H9 (cell line): ENCODE measurements at regions not wholly inside any gene's neighbourhood (a gene's known extent, or its start where the extent isn't known, plus 50 kb on each side); places are given as distances from the start of the nearest gene placed in this dataset.
A peak's percentile ranks its signal among the peaks of the same experiment; 100 is the strongest.
"Not testable (repeated sequence)": the region's sequence is repeated elsewhere in the genome, so short reads cannot be mapped to it uniquely, and the experiment has no call there.

ENCODE experiments used
- DNase-seq: peaks from one replicate; pipeline ENCODE4 v3.0.0-alpha.2; 2017
- H2AFZ ChIP-seq: one replicate; pipeline ENCODE4 v1.6.1; 2013; ENCODE audit warnings: mild to moderate bottlenecking, low read length, control low read depth, moderate library complexity
- H2AK5ac ChIP-seq: 2 replicates; pipeline ENCODE4 v1.6.1; 2013; ENCODE audit warnings: low read length, control low read depth, mixed read lengths; ENCODE audit not compliant: insufficient read length
- H2BK120ac ChIP-seq: one replicate; pipeline ENCODE4 v1.6.1; 2013; ENCODE audit warnings: low read depth, mild to moderate bottlenecking, low read length, control low read depth, inconsistent platforms; ENCODE audit not compliant: poor library complexity, severe bottlenecking
- H2BK12ac ChIP-seq: 2 replicates; pipeline ENCODE4 v1.6.1; 2013; ENCODE audit warnings: low read length, control low read depth, mixed read lengths, low read depth; ENCODE audit not compliant: insufficient read length
- H2BK15ac ChIP-seq: 2 replicates; pipeline ENCODE4 v1.6.1; 2013; ENCODE audit warnings: low read depth, low read length, control low read depth
- H2BK20ac ChIP-seq: one replicate; pipeline ENCODE4 v1.6.1; 2013; ENCODE audit warnings: low read depth, mild to moderate bottlenecking, low read length, control low read depth, inconsistent platforms; ENCODE audit not compliant: poor library complexity, severe bottlenecking
- H2BK5ac ChIP-seq: 2 replicates; pipeline ENCODE4 v1.6.1; 2013; ENCODE audit warnings: low read length, control low read depth, mixed read lengths; ENCODE audit not compliant: insufficient read length
- H3K14ac ChIP-seq: 2 replicates; pipeline ENCODE4 v1.6.1; 2013; ENCODE audit warnings: low read length, control low read depth; ENCODE audit not compliant: insufficient read depth
- H3K18ac ChIP-seq: 2 replicates; pipeline ENCODE4 v1.6.1; 2013; ENCODE audit warnings: low read depth, mild to moderate bottlenecking, mixed read lengths, low read length, control low read depth; ENCODE audit not compliant: insufficient read length
- H3K23ac ChIP-seq: 2 replicates; pipeline ENCODE4 v1.6.1; 2013; ENCODE audit warnings: low read length, control low read depth, mixed read lengths, low read depth; ENCODE audit not compliant: insufficient read length
- H3K23me2 ChIP-seq: 2 replicates; pipeline ENCODE4 v1.6.1; 2013; ENCODE audit warnings: low read depth, mild to moderate bottlenecking, mixed read lengths, low read length, control low read depth; ENCODE audit not compliant: insufficient read length, poor library complexity, severe bottlenecking
- H3K27ac ChIP-seq: 2 replicates; pipeline ENCODE4 v1.5.1; 2013; ENCODE audit warnings: low read length, control low read depth, mixed read lengths, low read depth; ENCODE audit not compliant: insufficient read length
- H3K27me3 ChIP-seq: 2 replicates; pipeline ENCODE4 v1.6.1; 2013; ENCODE audit warnings: low read length, control low read depth, inconsistent platforms; ENCODE audit not compliant: insufficient read depth
- H3K4ac ChIP-seq: 2 replicates; pipeline ENCODE4 v1.6.1; 2013; ENCODE audit warnings: low read depth, mild to moderate bottlenecking, control low read depth, inconsistent platforms, low read length, moderate library complexity
- H3K4me1 ChIP-seq: 2 replicates; pipeline ENCODE4 v1.6.1; 2013; ENCODE audit warnings: low read length, control low read depth, inconsistent platforms; ENCODE audit not compliant: insufficient read depth
- H3K4me2 ChIP-seq: 2 replicates; pipeline ENCODE4 v1.6.1; 2013; ENCODE audit warnings: low read length, control low read depth, mixed read lengths; ENCODE audit not compliant: insufficient read length, insufficient read depth
- H3K56ac ChIP-seq: 2 replicates; pipeline ENCODE4 v1.6.1; 2013; ENCODE audit warnings: low read depth, mild to moderate bottlenecking, mixed read lengths, low read length, control low read depth; ENCODE audit not compliant: insufficient read length
- H3K79me1 ChIP-seq: 2 replicates; pipeline ENCODE4 v1.6.1; 2013; ENCODE audit warnings: low read depth, mild to moderate bottlenecking, moderate library complexity, low read length, control low read depth, inconsistent platforms; ENCODE audit not compliant: insufficient read depth, poor library complexity, severe bottlenecking
- H3K79me2 ChIP-seq: 2 replicates; pipeline ENCODE4 v1.6.1; 2013; ENCODE audit warnings: low read length, control low read depth, inconsistent platforms; ENCODE audit not compliant: insufficient read depth
- H3K9ac ChIP-seq: 2 replicates; pipeline ENCODE4 v1.6.1; 2013; ENCODE audit warnings: low read length, control low read depth, mixed read lengths; ENCODE audit not compliant: insufficient read length; ENCODE audit errors: extremely low read depth
- H3K9me3 ChIP-seq: one replicate; pipeline ENCODE4 v1.6.1; 2013; ENCODE audit warnings: low read depth, low read length, inconsistent platforms; ENCODE audit not compliant: control insufficient read depth
- H3T11ph ChIP-seq: one replicate; pipeline ENCODE4 v1.6.1; 2013; ENCODE audit warnings: mild to moderate bottlenecking, low read length, control low read depth, inconsistent platforms
- H4K20me1 ChIP-seq: one replicate; pipeline ENCODE4 v1.6.1; 2013; ENCODE audit not compliant: control insufficient read depth, insufficient read length, insufficient read depth
- H4K5ac ChIP-seq: 2 replicates; pipeline ENCODE4 v1.6.1; 2013; ENCODE audit warnings: low read depth, mild to moderate bottlenecking, mixed read lengths, low read length, control low read depth; ENCODE audit not compliant: insufficient read length
- H4K8ac ChIP-seq: replicated peaks from 2 replicates; pipeline ENCODE4 v1.6.1; 2013; ENCODE audit warnings: low read length, control low read depth, mixed read lengths, low read depth; ENCODE audit not compliant: insufficient read length
- H4K91ac ChIP-seq: 2 replicates; pipeline ENCODE4 v1.6.1; 2013; ENCODE audit warnings: low read depth, mild to moderate bottlenecking, moderate library complexity, mixed read lengths, low read length, control low read depth; ENCODE audit not compliant: insufficient read length
- H3K27ac Mint-ChIP-seq, 3 experiments: 2 replicates in 2 of 3; 3 replicates in 1 of 3; pipeline ENCODE4 v1.8.0; 2020 to 2021; ENCODE audit warnings: mixed read lengths in 3 of 3, mild to moderate bottlenecking in 1 of 3, moderate library complexity in 1 of 3
- H3K27me3 Mint-ChIP-seq: 2 replicates; pipeline ENCODE4 v1.8.0; 2021; ENCODE audit warnings: low read depth, mild to moderate bottlenecking, moderate library complexity, mixed read lengths
- H3K36me3 Mint-ChIP-seq, 3 experiments: 2 replicates in 2 of 3; 3 replicates in 1 of 3; pipeline ENCODE4 v1.8.0; 2020 to 2021; ENCODE audit warnings: low read depth in 3 of 3, mixed read lengths in 3 of 3; ENCODE audit not compliant: insufficient read depth in 1 of 3
- H3K4me1 Mint-ChIP-seq, 2 experiments: 2 replicates each; pipeline ENCODE4 v1.8.0; 2020; ENCODE audit warnings: mixed read lengths in 2 of 2
- H3K4me3 Mint-ChIP-seq, 2 experiments: 2 replicates in 1 of 2; 3 replicates in 1 of 2; pipeline ENCODE4 v1.8.0; 2020 to 2021; ENCODE audit warnings: mild to moderate bottlenecking in 2 of 2, mixed read lengths in 2 of 2, moderate library complexity in 1 of 2
- H3K9me3 Mint-ChIP-seq, 2 experiments: 2 replicates in 1 of 2; 3 replicates in 1 of 2; pipeline ENCODE4 v1.8.0; 2020; ENCODE audit warnings: mild to moderate bottlenecking in 2 of 2, mixed read lengths in 2 of 2, moderate library complexity in 1 of 2
- CTCF ChIP-seq: fragments of 200-600 bp; sonication (generic); conservative IDR thresholded peaks from 3 replicates; pipeline ENCODE4 v1.8.0; 2021; ENCODE audit warnings: antibody characterized with exemption, mild to moderate bottlenecking
- WGBS: extraction: QIAGEN DNeasy Blood & Tissue Kit; methylation state at CpG from one replicate; pipeline ENCODE4 v1.1.7; 2013; ENCODE audit warnings: missing lambda C conversion rate, low lambda C conversion rate, mixed read lengths; ENCODE audit not compliant: insufficient read length; ENCODE audit errors: extremely low coverage; 5-methylcytosine and 5-hydroxymethylcytosine counted together

- Mint-ChIP-seq H3K9me3 (no peaks in the 10 kb centered on the region), H3K4me3 (no peak overlapping the region), H3K36me3 (no peaks in the 10 kb centered on the region), H3K27ac (no peak overlapping the region), H3K4me1 (peaks cover 42 to 45% of the 10 kb centered on the region in 2 experiments), H3K27me3 (no peaks in the 10 kb centered on the region)
- H2AK5ac ChIP-seq, result no peak overlapping the region
- no peak overlapping the region for H4K5ac ChIP-seq
- H3K23ac ChIP-seq, result no peak overlapping the region
- H3K79me1 ChIP-seq, result no peaks in the 10 kb centered on the region
- H4K91ac ChIP-seq, result no peak overlapping the region
- H3K23me2 ChIP-seq, result no peaks in the 10 kb centered on the region
- H2AFZ ChIP-seq, result no peak overlapping the region
- H2BK5ac ChIP-seq, result no peak overlapping the region
- no peaks in the 10 kb centered on the region for H3K9me3 ChIP-seq
- no peak overlapping the region for H3K27ac ChIP-seq
- H4K8ac ChIP-seq, result no peak overlapping the region
- H2BK20ac ChIP-seq, result no peak overlapping the region
- no peak overlapping the region for H3K18ac ChIP-seq
- no peaks in the 10 kb centered on the region for H3K27me3 ChIP-seq
- H2BK120ac ChIP-seq, result no peak overlapping the region
- H3K79me2 ChIP-seq, result no peaks in the 10 kb centered on the region
- no peak overlapping the region for H3K4me2 ChIP-seq
- H3K56ac ChIP-seq, result no peak overlapping the region
- no peak for TF ChIP-seq CTCF
- no CpG with 5 or more reads among the region's 4 CpGs for WGBS
- H2BK12ac ChIP-seq, result no peak overlapping the region
- no peak overlapping the region for H3K14ac ChIP-seq
- no peak overlapping the region for H2BK15ac ChIP-seq
- H4K20me1 ChIP-seq, result no peaks in the 10 kb centered on the region
- H3T11ph ChIP-seq, result no peak overlapping the region
- no peak for DNase-seq
- no peak overlapping the region for H3K4ac ChIP-seq
- H3K9ac ChIP-seq, result no peak overlapping the region
- peaks cover 11% of the 10 kb centered on the region; the same call in 1 of the 2 replicates for H3K4me1 ChIP-seq
Measured at GRCh38 chr5:126126574-126126973, 296.6 kb upstream of the GRAMD2B start.

- H3K9me3 Mint-ChIP-seq, H2BK20ac ChIP-seq, H3K36me3 Mint-ChIP-seq, DNase-seq, H3K9me3 ChIP-seq, H2BK120ac ChIP-seq, H2BK15ac ChIP-seq, H3K56ac ChIP-seq, H3K4me2 ChIP-seq, H2AFZ ChIP-seq, H2BK5ac ChIP-seq, H3K4ac ChIP-seq, H2BK12ac ChIP-seq, H3K23ac ChIP-seq, H3K4me3 Mint-ChIP-seq, H3K9ac ChIP-seq, H3K14ac ChIP-seq, H3T11ph ChIP-seq, H3K27me3 Mint-ChIP-seq, H3K79me2 ChIP-seq, H3K27me3 ChIP-seq, H4K20me1 ChIP-seq, H3K27ac ChIP-seq, H2AK5ac ChIP-seq, H3K18ac ChIP-seq, H3K23me2 ChIP-seq, H4K8ac ChIP-seq, H3K79me1 ChIP-seq, H4K5ac ChIP-seq, H4K91ac ChIP-seq: not testable (repeated sequence)
- Mint-ChIP-seq H3K27ac (peak overlapping the region in 2 of 3 experiments; percentile 34 to 53; a peak in 3 of 7 replicates), H3K4me1 (peaks cover 39 to 42% of the 10 kb centered on the region in 2 experiments)
- WGBS, result no CpG with 5 or more reads among the region's 2 CpGs
- peaks cover 11% of the 10 kb centered on the region; the same call in 1 of the 2 replicates for H3K4me1 ChIP-seq
Measured at GRCh38 chr5:126127371-126127770, 295.8 kb upstream of the GRAMD2B start.
